ENCODE measurements at regions not wholly inside any gene's neighbourhood (a gene's known extent, or its start where the extent isn't known, plus 50 kb on each side); places are given as distances from the start of the nearest gene placed in this dataset.

GRCh38 chr5:145245354-145245753 lies 589.8 kb downstream of the PRELID2 start:
- no peak for DNase-seq (ENCODE audit: low spot score)

- DNase-seq (ENCODE audit: low spot score) = no peak
Observed at GRCh38 chr5:145244788-145245187, 590.4 kb downstream of the PRELID2 start.

DNA sequence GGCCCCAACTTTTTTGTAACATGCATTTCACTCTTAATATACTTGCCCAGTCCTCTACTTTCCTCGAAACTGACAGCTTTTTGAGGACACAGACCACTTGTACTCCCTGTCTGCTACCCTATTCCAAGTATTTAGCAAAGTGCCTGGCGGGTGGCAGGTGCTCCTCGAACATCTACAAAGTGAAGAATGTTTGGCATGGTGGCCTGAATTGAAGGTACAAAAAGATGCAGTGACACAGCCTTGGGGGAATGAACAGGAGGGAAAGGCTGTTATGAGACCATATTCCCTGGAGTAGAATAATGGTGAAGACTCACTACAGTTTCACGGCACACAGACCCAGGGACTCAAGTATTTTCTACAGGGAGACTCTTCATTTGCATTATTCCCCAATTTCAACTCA lies 590.9 kb downstream of the PRELID2 start:
- DNase-seq (ENCODE audit: low spot score) = no peak

DNA sequence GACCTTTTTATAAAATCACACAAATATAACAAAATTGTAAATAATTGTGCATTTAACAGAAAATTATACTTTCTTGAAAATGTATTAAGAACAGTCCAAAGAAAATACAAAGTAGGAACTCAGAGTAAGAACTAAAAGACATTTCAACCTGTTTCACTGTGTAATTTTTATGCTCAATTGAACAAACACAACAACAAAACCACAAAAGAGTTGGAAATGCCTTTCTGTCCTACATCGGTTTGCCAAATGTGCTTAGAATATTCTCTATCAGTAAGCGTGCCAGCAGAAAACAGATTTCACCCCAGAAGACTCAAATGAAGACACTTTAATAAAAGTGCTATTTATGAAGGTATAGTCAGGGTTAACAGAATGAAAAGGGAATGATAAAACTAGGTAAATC lies 592.1 kb downstream of the PRELID2 start:
- no peak for DNase-seq (ENCODE audit: low spot score)

DNA sequence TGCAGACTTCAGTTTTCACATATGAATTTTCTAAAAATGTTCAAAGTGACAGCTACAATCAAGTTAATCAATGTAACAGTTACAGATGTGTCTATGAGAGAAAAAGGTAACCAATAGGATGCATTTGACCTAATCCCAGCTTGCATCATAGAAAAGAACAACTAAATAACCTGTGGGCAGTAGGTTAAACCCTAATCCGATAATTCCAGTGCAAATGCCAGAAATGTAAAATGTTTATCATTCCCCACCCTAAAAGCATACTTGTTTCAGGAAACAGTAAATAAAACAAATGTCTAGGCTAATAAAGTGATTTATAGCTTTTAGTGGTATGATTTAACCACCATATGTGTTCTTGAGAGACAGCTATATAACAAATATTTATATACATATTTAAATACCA lies 592.6 kb downstream of the PRELID2 start:
- no peak for DNase-seq (ENCODE audit: low spot score)

DNA sequence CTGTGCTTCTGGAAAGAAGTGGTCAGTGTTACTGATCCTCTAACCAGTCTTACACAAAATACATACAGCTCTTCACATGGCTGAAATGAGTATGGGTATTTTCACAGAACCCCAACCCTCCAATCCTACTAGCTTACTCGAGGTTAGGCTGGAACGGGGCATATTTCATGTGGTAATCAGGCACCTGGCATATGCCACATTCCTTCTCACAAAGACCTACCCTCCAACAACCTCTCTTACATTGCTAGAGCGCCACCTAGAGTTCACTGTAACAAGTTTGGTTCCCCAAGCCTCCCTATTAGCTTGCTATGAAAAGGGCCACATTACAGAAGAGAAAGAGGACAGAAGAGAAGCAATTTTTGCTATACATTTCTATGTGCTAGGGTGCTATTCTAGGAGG lies 597.3 kb downstream of the PRELID2 start:
- peak; percentile 60 for DNase-seq (ENCODE audit: low spot score)

DNA sequence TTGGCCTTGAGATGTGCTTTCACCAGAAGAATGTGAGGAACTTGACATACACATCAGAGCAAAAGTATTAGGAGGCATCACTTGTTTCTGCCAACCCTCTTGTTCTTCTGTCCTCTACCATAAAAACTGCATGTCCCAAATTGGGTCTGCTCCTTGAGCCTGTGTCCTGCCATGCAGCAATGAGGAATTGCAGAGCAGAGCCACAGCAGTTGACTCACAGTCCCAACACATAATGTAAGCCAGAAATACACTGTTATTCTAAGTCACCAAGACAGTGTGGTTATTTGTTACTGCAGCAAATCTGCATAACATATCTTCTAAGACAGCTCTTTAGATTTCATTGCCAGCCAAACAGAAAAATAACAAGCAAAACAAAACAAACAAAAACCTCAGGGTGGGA lies 598.2 kb downstream of the PRELID2 start:
- DNase-seq (ENCODE audit: low spot score) = no peak

- no peak for DNase-seq (ENCODE audit: low spot score)
Observed at GRCh38 chr5:145236127-145236526, 599.0 kb downstream of the PRELID2 start.

DNA sequence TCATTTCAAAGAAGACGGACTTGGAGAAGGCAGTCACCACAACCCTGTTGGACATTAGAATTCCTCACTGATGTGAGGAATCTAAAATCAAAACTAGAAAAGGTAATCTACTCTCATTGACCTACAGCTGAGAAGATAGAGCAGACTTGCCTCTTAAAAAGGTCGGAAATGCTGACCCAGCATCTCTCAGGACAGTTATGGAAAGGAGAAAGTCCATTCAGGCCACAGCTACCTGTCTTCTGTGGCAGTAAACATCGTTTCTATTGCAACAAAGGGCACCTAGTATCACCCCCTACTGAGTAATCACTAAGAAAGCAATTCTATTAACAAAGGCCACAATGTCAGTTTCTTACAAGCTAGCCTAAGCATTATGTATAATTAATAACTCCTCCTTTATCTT lies 601.7 kb downstream of the PRELID2 start:
- DNase-seq (ENCODE audit: low spot score) = no peak

GRCh38 chr5:145230781-145231180 lies 604.4 kb downstream of the PRELID2 start:
- no peak for DNase-seq (ENCODE audit: low spot score)

DNA sequence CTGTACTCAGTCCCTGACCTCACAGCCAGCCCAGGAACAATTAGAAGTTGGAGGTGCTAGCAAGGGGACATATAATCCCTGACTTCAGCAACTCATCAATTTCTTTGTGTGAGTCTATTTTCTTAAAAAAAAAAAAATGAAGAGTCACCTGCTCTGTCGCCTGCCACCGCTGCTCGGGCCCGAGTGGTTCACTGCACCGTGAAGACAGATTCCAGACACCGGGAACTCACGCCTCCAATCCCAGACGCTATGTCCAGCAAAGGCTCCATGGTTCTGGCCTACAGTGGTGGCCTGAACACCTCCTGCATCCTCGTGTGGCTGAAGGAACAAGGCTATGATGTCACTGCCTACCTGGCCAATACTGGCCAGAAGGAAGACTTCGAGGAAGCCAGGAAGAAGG lies 606.6 kb downstream of the PRELID2 start:
- DNase-seq (ENCODE audit: low spot score) = no peak

DNA sequence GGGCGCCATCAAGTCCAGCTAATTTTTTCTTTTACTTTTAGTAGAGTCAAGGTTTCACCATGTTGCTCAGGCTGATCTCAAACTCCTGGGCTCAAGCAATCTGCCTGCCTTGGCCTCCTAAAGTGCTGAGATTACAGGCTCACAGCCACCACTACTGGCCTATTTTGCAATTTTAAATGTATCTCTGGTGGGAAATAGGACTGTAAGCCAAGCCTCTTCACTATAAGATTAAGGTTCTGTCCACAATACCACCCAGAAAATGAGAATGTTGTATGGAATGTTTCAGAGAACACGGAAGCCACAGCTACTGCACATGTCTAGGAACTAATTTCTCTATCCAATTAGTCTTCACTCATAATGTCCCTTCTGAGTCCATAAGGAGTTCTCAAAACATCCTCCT lies 607.3 kb downstream of the PRELID2 start:
- DNase-seq (ENCODE audit: low spot score) = no peak

DNA sequence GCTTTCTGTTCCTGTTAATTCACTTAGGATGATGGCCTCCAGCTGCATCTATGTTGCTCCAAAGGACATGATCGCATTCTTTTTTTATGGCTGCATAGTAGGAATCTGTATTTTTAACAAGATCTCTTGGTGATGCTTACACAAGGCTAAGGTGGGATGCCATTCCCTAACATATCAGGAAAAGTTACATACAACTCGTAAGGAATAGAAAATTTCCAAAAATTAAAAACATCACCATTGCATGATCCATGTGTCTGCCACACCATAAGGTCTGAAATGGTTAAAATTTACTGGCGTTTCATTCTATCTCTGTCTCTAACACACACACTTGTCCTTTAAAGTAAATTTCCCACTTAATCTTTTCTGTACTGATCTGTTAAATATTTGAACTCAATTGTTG lies 608.4 kb downstream of the PRELID2 start:
- no peak for DNase-seq (ENCODE audit: low spot score)

GRCh38 chr5:145225529-145225928 lies 609.6 kb downstream of the PRELID2 start:
- no peak for DNase-seq (ENCODE audit: low spot score)

DNA sequence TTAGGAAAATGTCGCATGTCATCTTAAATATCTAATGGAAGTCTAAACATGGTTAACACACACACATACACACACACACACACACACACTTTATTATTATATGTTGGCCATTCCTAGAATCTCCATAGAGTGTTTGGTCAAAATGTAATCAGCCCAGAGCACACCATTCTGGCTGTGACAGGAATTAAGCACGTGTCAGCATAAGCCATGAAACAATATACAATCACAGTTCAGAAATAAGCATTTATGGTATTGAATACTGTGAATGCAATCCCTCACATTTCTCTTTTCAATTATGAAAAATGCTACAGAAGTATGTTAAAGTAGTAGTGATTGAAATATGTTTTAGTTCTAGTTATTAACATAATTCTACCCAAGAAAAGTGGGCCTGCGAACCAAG lies 611.6 kb downstream of the PRELID2 start:
- no peak for DNase-seq (ENCODE audit: low spot score)

DNA sequence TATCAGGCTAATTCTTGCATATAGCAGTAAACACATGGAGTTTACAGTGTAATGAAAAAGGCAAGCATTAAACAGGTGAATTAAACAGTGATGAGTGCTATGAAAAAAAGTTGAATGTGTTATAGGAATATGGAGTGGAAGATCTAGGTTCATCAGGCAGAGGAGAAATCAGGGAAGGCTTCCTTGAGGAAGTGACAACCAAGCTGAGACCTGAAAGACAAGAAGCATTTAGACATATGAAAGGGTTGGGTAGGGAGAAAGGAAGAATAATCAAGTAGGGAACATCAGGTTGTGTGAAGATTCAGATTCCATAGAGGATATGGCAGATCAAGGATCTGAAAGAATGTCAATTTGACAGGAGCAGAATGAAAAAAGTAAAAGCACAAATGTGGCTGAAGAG lies 612.5 kb downstream of the PRELID2 start:
- no peak for DNase-seq (ENCODE audit: low spot score)

- no peak for DNase-seq (ENCODE audit: low spot score)
Observed at GRCh38 chr5:145221416-145221815, 613.7 kb downstream of the PRELID2 start.

DNA sequence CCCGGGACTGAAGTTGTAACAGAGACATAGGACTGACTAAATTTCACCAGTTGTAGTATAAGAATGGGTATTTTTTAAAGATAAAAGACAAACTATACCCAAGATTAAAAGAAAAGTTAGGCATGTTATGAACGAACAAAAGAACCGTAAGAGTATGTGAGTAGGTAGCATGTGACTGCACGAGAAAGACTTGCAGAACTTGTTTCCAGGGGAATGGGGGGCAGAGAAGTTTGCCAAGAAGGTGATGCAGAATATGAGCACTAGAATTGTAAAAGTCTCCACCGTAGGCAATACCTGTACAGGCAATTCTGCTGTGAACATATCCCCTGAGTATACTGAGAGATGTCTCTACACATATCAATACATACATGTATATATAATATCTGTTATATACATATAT lies 614.7 kb downstream of the PRELID2 start:
- DNase-seq (ENCODE audit: low spot score) = no peak

DNA sequence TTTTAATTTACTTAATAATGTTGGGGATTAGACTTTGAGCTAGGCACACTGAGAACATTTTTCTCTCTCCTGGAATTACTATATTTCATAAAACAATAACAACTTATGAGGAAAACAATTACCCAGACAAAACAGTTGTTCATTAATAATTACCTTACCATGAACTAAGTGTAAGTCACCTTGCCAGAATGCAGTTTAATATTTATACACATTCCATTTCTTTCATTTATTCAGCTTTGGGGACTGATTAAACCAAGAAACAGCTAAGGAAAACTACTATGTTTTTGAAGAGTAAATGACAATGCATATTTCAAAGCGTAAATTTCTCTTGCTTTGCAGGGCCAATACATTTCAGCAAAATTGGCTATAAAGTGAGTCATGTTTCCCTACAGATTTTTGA lies 616.2 kb downstream of the PRELID2 start:
- DNase-seq (ENCODE audit: low spot score) = no peak

GRCh38 chr5:145218019-145218418 lies 617.1 kb downstream of the PRELID2 start:
- DNase-seq (ENCODE audit: low spot score) = no peak

DNA sequence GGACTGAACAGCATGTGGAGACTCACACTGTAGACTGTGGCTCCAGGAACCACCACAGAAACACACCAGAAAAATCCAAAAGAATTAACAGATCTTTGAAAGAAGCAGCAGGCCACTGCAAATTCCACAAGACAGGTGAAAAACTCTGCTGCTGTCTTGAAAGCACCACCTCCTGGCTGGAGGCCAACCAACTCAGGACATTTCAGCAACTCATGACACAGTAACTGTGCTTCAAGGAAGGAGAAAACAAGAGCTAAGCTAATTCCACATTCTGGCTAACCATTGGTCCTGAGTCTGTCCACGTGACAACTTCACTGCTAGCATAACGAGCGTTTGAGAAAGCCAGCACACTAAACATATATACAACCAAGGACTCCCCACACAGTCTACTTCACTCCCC lies 625.1 kb downstream of the PRELID2 start:
- no peak for DNase-seq (ENCODE audit: low spot score)

DNA sequence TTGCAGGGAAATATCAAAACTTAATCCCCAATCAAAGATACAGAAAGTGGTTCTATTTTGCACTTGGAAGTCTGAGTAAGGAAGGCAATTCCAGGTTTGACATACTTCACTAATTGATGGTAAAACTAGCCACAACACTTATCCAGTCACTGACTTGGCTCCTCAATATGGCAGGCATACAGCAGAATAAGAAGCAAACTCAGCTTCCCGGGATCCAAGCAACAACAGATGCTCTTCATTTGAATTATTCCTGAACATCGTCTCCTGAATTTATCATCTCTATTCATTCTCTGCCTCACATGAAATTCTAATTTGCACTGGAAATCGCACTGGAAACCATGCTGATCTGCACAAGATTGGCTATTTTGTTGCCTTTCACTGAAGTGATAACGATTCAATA lies 629.6 kb downstream of the PRELID2 start:
- no peak for DNase-seq (ENCODE audit: low spot score)

- no peak for DNase-seq (ENCODE audit: low spot score)
Observed at GRCh38 chr5:145204743-145205142, 630.4 kb downstream of the PRELID2 start.

DNA sequence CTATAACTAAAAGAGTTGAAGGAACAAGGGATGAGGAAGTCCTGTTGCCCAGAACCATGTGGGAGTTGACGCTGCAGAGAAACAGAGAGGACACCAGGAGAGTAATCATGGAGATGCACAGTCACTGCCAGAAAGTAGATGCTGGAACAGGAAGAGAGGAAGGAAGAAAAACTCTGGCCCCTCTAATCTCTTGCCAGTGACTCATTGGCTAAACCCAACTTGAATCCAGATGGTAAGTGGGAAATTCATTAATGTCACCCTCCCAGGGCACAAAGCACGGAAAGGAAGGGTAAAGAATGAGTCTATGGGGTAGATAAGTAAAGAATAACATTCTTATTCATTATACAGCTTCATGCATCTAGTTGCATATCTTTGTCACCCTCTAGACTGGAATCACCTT lies 631.9 kb downstream of the PRELID2 start:
- DNase-seq (ENCODE audit: low spot score) = no peak

DNA sequence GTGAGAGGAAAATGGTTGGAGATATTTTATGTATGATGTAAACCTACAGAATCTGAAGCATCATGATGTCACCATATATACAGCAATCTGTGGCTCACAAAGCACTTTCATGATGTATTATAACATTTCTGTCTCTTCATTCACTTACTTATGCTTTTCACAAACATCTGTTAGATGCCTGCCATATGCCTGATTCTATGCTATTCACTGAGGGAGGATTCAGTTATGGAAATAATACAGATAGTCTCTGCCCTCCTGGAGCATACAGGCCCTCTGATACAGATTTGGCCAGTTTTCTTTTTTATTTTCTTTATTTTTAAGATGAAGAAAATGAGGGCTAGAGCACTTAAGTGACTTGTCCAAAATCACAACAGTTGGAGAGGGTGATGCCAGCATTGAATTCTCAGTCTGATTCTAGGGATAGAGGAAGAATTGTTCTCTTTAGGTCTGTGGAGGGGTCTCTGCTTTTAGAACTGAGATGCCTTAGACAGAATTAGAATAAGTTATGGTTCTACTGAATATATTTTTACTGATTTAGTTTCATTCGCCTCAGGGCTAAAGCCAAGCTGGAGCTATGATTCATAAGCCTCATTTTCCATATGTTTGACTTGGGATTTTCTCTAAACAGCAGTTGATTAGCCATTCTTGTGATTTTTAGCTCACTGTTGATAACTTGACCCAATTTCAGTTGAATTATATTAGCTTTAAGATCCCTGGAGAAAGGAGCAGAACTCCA lies 636.4 kb downstream of the PRELID2 start:
- no peak for DNase-seq (ENCODE audit: low spot score)
